Nephron progenitor cell (in vitro differentiated cells): ENCODE measurements at regions not wholly inside any gene's neighbourhood (a gene's known extent, or its start where the extent isn't known, plus 50 kb on each side); places are given as distances from the start of the nearest gene placed in this dataset.

ENCODE experiments used
- DNase-seq: peaks from one replicate; pipeline ENCODE4 v3.0.0; 2021
- H3K27ac Mint-ChIP-seq: 2 replicates; pipeline ENCODE4 v1.8.0; 2021; ENCODE audit warnings: mild to moderate bottlenecking, moderate library complexity, mixed read lengths
- H3K27me3 Mint-ChIP-seq: 2 replicates; pipeline ENCODE4 v1.8.0; 2021; ENCODE audit warnings: mild to moderate bottlenecking, low read depth, mixed read lengths; ENCODE audit not compliant: poor library complexity
- H3K36me3 Mint-ChIP-seq: 2 replicates; pipeline ENCODE4 v1.8.0; 2021; ENCODE audit warnings: low read depth, mixed read lengths
- H3K4me1 Mint-ChIP-seq: 2 replicates; pipeline ENCODE4 v1.8.0; 2021; ENCODE audit warnings: mixed read lengths
- H3K4me3 Mint-ChIP-seq: 2 replicates; pipeline ENCODE4 v1.8.0; 2021; ENCODE audit warnings: mild to moderate bottlenecking, moderate library complexity, mixed read lengths
- H3K9me3 Mint-ChIP-seq: 2 replicates; pipeline ENCODE4 v1.8.0; 2021; ENCODE audit warnings: mild to moderate bottlenecking, moderate library complexity, mixed read lengths
- CTCF ChIP-seq: fragments of 200-600 bp; sonication (generic); IDR thresholded peaks from 2 replicates; pipeline ENCODE4 v1.5.0; 2021; ENCODE audit warnings: antibody characterized with exemption

DNA sequence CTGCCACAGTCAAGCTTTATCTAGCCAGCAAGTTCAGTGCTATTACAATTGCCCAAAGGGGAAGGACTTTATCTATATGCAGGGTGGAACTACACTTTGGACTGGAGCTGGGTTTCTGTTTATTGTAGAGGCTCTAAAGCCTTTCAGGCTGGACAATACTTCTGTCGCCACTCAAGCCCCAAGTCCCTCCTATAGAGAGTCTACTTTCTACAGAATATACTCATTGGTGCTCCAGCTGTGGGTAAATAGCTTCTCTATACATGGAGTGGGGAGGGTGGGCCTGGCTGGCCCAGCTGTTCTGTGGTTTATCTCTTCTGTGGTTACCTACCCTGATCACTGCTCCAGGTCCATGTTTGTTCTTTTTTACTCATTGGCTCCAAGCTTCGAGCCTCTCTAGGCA is 151.8 kb upstream of the MYLIP start:
- Mint-ChIP-seq H3K36me3 (peaks cover 12% of the 10 kb centered on the region), H3K4me3 (no peak overlapping the region), H3K27me3 (peaks cover 4% of the 10 kb centered on the region), H3K27ac (no peak overlapping the region), H3K4me1 (peaks cover 5% of the 10 kb centered on the region), H3K9me3 (peaks cover 27% of the 10 kb centered on the region)
- no peak for DNase-seq
- TF ChIP-seq CTCF, result no peak

DNA sequence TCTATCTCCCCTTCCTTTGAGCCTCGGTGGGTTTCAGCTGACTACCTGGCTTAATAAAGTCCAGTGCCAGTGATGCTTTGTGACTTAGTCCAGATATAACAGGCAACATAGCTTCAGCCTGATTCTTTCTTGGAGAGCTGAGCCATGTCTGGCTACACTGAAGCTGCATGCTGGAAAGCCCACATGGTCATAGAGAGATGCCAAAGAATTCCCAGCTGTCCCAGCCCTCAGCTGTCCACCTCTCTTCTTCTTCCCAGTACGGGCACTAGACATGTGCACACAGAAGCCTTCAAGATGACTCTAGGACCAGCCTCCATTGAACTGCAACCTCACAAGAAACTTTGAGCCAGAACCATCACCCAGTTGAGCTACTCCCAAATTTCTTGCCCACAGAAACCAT is 154.1 kb upstream of the MYLIP start:
- Mint-ChIP-seq H3K27ac (no peak overlapping the region), H3K4me3 (no peak overlapping the region), H3K36me3 (peaks cover 12% of the 10 kb centered on the region), H3K27me3 (no peaks in the 10 kb centered on the region), H3K4me1 (peaks cover 13% of the 10 kb centered on the region), H3K9me3 (peaks cover 27% of the 10 kb centered on the region)
- TF ChIP-seq CTCF, result no peak
- DNase-seq, result no peak

DNA sequence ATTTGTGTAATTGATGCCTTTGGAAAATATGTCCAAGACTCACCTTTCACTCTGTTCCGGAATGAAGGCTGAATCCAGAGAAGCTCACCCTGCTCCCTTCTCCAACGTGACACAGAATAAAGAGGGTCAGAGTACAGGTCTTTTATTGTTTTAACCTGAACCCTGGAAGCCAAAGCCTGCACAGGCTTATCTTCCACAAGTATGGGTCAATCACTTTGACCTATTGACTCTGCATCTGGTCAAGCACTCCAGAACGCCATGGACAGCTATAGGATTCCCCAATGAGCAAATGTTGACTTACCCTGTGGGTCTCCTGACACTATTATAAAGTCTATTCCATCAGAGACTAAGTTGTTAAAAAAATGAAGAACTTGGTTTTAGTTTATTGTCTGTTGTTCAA is 158.4 kb upstream of the MYLIP start:
- no peak overlapping the region for H3K4me3 Mint-ChIP-seq
- no peak for DNase-seq
- peaks cover 27% of the 10 kb centered on the region for H3K4me1 Mint-ChIP-seq
- H3K9me3 Mint-ChIP-seq, result peaks cover 27% of the 10 kb centered on the region
- H3K27ac Mint-ChIP-seq, result no peak overlapping the region
- TF ChIP-seq CTCF, result no peak
- H3K27me3 Mint-ChIP-seq, result no peaks in the 10 kb centered on the region
- peaks cover 12% of the 10 kb centered on the region for H3K36me3 Mint-ChIP-seq

DNA sequence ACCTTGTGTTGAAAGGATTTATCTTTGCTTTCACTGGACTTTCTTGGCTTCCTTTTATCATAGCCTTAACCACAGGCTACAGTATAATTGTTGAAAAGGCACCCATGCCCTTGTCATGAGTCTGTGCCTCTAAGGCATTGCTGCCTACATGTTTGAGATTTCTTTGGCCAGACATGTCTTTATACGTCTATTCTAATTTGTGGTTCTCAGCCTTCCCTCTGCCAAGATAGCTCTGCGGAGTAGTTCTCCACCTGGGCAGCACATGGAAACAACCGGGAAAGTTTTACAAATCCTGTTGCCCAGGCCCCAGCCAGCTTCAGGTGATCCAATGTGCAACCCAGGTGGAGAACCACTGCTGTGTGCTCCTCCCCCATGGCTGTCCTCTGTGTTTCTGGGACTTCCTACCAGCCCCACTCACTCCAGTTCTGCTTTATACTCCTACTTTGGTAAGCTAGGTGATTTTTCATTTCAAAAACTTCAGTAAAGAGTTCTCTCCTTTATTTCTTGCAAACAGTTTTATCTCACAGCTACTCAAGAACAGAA is 159.6 kb upstream of the MYLIP start:
- Mint-ChIP-seq H3K36me3 (peaks cover 12% of the 10 kb centered on the region), H3K27me3 (no peaks in the 10 kb centered on the region), H3K27ac (no peak overlapping the region), H3K4me3 (no peak overlapping the region), H3K9me3 (peaks cover 20% of the 10 kb centered on the region), H3K4me1 (peaks cover 27% of the 10 kb centered on the region)
- DNase-seq, result no peak
- no peak for TF ChIP-seq CTCF

DNA sequence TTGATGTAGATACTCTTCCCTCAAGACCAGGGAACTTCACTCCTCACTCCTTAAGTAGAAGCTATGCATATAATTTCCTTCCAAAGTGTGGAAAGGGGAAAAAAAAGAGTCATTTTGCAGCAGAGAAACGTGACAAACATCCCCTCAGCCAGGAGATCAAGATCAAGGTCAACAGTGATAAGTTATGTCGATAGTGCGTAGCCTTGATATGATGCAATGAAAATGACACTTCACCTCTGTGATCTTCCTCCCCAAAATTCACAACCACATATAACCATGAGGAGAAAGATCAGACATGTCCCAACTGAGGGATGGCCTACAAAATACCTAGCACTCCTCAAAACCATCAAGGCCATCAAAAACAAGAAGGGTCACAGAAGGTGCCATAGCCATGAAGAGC is 160.4 kb upstream of the MYLIP start:
- no peak for DNase-seq
- no peaks in the 10 kb centered on the region for H3K27me3 Mint-ChIP-seq
- TF ChIP-seq CTCF, result no peak
- no peak overlapping the region for H3K27ac Mint-ChIP-seq
- H3K4me1 Mint-ChIP-seq, result peaks cover 27% of the 10 kb centered on the region
- H3K36me3 Mint-ChIP-seq, result peaks cover 5% of the 10 kb centered on the region
- H3K4me3 Mint-ChIP-seq, result no peak overlapping the region
- H3K9me3 Mint-ChIP-seq, result peaks cover 12% of the 10 kb centered on the region

GRCh38 chr6:15966000-15966520 is 162.8 kb upstream of the MYLIP start:
- H3K27me3 Mint-ChIP-seq, result no peaks in the 10 kb centered on the region
- peaks cover 6% of the 10 kb centered on the region for H3K36me3 Mint-ChIP-seq
- no peak overlapping the region for H3K27ac Mint-ChIP-seq
- peaks cover 33% of the 10 kb centered on the region for H3K4me1 Mint-ChIP-seq
- H3K4me3 Mint-ChIP-seq, result no peak overlapping the region
- no peak for TF ChIP-seq CTCF
- no peak for DNase-seq
- peaks cover 9% of the 10 kb centered on the region for H3K9me3 Mint-ChIP-seq
